GM12872 (cell line): ENCODE measurements at regions not wholly inside any gene's neighbourhood (a gene's known extent, or its start where the extent isn't known, plus 50 kb on each side); places are given as distances from the start of the nearest gene placed in this dataset.

ENCODE experiments used
- CTCF ChIP-seq: IDR thresholded peaks from 3 replicates; pipeline ENCODE4 v1.5.1; 2011; ENCODE audit warnings: low read depth, mild to moderate bottlenecking, low read length, moderate library complexity; ENCODE audit not compliant: insufficient read depth

- no peak for TF ChIP-seq CTCF
Measured at GRCh38 chr2:208642125-208642779, 235.7 kb downstream of the PTH2R start.

- no peak for TF ChIP-seq CTCF
Measured at GRCh38 chr2:208643145-208643544, 236.6 kb downstream of the PTH2R start.

GRCh38 chr2:208645226-208645625 is 238.6 kb downstream of the PTH2R start:
- TF ChIP-seq CTCF: no peak

- no peak for TF ChIP-seq CTCF
Measured at GRCh38 chr2:208648368-208648767, 241.8 kb downstream of the PTH2R start.

GRCh38 chr2:208653383-208653782 is 246.8 kb downstream of the PTH2R start:
- no peak for TF ChIP-seq CTCF

- no peak for TF ChIP-seq CTCF
Measured at GRCh38 chr2:208654056-208654455, 247.5 kb downstream of the PTH2R start.

GRCh38 chr2:208657468-208657867 is 250.9 kb downstream of the PTH2R start:
- 0 out of 3 replicates have a peak, but pooled peaks have one; percentile 17 for TF ChIP-seq CTCF

GRCh38 chr2:208669394-208669793 is 262.8 kb downstream of the PTH2R start:
- no peak for TF ChIP-seq CTCF
